Tibial nerve (tissue), 4 donors: ENCODE measurements at regions not wholly inside any gene's neighbourhood (a gene's known extent, or its start where the extent isn't known, plus 50 kb on each side); places are given as distances from the start of the nearest gene placed in this dataset.

Experiments used
- EP300 ChIP-seq, 2 donors: sonication (generic); formaldehyde crosslinking; IDR thresholded peaks; one replicate each; pipeline ENCODE4 v1.6.1; 2017; ENCODE audit warnings: antibody characterized with exemption in 2 of 2, mild to moderate bottlenecking in 1 of 2
- POLR2A ChIP-seq, 2 donors: fragments of 450-650 bp; IDR thresholded peaks; one replicate each; pipeline ENCODE4 v1.6.1; 2017; ENCODE audit warnings: antibody characterized with exemption in 2 of 2, mild to moderate bottlenecking in 2 of 2, moderate library complexity in 2 of 2
- TF ChIP-seq, protein P1 (sequence below), 5 experiments: fragments of 200-600 bp in 3 of 5; fragments of 450-650 bp in 2 of 5; sonication (generic) in 3 of 5; IDR thresholded peaks; one replicate each; pipeline ENCODE4 v1.5.1; 2016 to 2019; ENCODE audit warnings: antibody characterized with exemption in 5 of 5, mild to moderate bottlenecking in 3 of 5, moderate library complexity in 2 of 5

- TF ChIP-seq, protein P1, sequence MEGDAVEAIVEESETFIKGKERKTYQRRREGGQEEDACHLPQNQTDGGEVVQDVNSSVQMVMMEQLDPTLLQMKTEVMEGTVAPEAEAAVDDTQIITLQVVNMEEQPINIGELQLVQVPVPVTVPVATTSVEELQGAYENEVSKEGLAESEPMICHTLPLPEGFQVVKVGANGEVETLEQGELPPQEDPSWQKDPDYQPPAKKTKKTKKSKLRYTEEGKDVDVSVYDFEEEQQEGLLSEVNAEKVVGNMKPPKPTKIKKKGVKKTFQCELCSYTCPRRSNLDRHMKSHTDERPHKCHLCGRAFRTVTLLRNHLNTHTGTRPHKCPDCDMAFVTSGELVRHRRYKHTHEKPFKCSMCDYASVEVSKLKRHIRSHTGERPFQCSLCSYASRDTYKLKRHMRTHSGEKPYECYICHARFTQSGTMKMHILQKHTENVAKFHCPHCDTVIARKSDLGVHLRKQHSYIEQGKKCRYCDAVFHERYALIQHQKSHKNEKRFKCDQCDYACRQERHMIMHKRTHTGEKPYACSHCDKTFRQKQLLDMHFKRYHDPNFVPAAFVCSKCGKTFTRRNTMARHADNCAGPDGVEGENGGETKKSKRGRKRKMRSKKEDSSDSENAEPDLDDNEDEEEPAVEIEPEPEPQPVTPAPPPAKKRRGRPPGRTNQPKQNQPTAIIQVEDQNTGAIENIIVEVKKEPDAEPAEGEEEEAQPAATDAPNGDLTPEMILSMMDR (IDR thresholded peaks at IDR 0.05): no peak
- no peak for TF ChIP-seq POLR2A (IDR thresholded peaks at IDR 0.05)
- no peak for TF ChIP-seq EP300 (IDR thresholded peaks at IDR 0.05)
Observed at GRCh38 chr7:153090764-153091163, 331.2 kb downstream of the ACTR3B start.
